ENCODE measurements at regions not wholly inside any gene's neighbourhood (a gene's known extent, or its start where the extent isn't known, plus 50 kb on each side); places are given as distances from the start of the nearest gene placed in this dataset.
"Not testable (repeated sequence)": the region's sequence is repeated elsewhere in the genome, so short reads cannot be mapped to it uniquely, and the experiment has no call there.

DNA sequence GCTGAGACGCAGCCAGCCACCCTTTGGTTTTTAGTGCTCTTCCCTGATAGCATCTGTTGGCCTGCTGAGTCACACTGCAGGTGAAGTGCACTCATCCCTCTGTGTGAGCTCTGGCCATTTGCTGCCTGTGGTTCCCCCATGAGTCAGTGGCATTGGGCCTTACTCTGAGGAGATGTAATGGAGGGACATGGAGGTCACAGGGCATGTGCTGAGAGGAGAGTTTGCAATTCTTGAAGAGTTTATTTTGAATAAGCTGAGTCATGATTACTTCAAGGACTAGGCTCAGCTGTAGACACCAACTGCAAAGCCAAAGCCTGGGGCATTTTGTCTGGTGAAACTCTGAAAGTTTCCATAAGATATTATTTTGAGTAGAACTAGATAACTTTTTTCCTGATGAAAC is 200.3 kb downstream of the BCL2L11 start:
- H3K27ac Mint-ChIP-seq; H3K9me3 Mint-ChIP-seq; H3K36me3 Mint-ChIP-seq (ENCODE audit: low read depth); H3K4me3 ChIP-seq (ENCODE audit: low read length); H3K36me3 ChIP-seq (ENCODE audit: insufficient read depth, low read length); POLR2A ChIA-PET; H3K4me1 ChIP-seq (ENCODE audit: insufficient read depth, low read length); H3K27ac ChIP-seq (ENCODE audit: low read depth in 1 of 2, low read length in 2 of 2); H3K4me1 Mint-ChIP-seq (ENCODE audit: low read depth); CTCF ChIA-PET; DNase-seq; H3K4me3 Mint-ChIP-seq; ATAC-seq (ENCODE audit: poor library complexity); H3K27me3 ChIP-seq (ENCODE audit: control insufficient read depth in 1 of 2, insufficient read depth in 2 of 2, low read length in 2 of 2); intact Hi-C loops (cut with DNase I, micrococcal nuclease); H3K9me3 ChIP-seq (ENCODE audit: control insufficient read depth in 1 of 2, insufficient read depth in 1 of 2, low read length in 2 of 2); H3K27me3 Mint-ChIP-seq: not testable (repeated sequence)

DNA sequence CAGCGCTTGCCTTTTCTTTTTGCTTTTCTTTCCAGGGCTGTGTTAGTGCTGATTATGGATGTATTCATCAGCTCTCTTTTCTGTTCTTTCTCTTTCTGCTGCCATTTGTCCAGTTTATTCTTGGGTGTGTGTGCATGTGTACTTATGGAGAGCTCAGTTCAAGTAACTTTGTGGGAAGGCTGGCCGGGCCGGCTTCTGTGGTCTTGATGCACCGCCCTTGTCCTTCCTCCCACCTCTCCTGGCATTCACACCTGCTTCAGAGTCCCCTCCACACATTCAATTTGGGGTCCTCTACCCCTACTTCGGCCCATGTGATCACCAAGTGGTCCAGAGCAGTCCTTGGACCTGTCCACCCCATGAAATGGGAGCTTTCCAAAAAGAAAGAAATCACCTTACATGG is 202.7 kb downstream of the BCL2L11 start:
- ATAC-seq (ENCODE audit: poor library complexity); H3K4me3 ChIP-seq (ENCODE audit: low read length); H3K27ac Mint-ChIP-seq; H3K4me3 Mint-ChIP-seq; H3K4me1 ChIP-seq (ENCODE audit: insufficient read depth, low read length); H3K36me3 ChIP-seq (ENCODE audit: insufficient read depth, low read length); H3K27me3 Mint-ChIP-seq; H3K9me3 Mint-ChIP-seq; H3K4me1 Mint-ChIP-seq (ENCODE audit: low read depth); H3K36me3 Mint-ChIP-seq (ENCODE audit: low read depth); DNase-seq; H3K9me3 ChIP-seq (ENCODE audit: control insufficient read depth in 1 of 2, insufficient read depth in 1 of 2, low read length in 2 of 2); intact Hi-C loops (cut with DNase I, micrococcal nuclease); POLR2A ChIA-PET; CTCF ChIA-PET; H3K27ac ChIP-seq (ENCODE audit: low read depth in 1 of 2, low read length in 2 of 2); H3K27me3 ChIP-seq (ENCODE audit: control insufficient read depth in 1 of 2, insufficient read depth in 2 of 2, low read length in 2 of 2): not testable (repeated sequence)

DNA sequence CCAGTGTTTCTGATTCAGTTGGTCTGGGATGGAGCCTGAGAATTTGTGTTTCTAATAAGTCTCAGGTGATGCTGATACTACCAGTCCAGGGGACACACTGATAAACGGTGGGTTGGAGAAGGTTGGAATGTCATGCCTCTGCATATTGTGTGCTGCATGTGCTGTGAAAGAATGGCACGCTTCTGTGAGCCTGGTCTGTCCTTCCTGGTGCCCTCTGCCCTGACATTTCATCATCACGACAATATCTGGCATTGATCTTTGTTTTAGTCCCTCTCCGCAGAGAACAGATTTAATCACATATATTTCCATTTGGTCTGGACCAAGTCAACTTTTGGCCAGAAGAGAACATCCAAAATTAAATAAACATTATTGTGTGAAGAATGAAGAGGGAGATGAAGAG is 207.0 kb downstream of the BCL2L11 start:
- H3K27ac ChIP-seq (ENCODE audit: low read depth in 1 of 2, low read length in 2 of 2); H3K9me3 Mint-ChIP-seq; H3K4me3 Mint-ChIP-seq; H3K4me1 Mint-ChIP-seq (ENCODE audit: low read depth); intact Hi-C loops (cut with DNase I, micrococcal nuclease); H3K4me1 ChIP-seq (ENCODE audit: insufficient read depth, low read length); H3K27me3 ChIP-seq (ENCODE audit: control insufficient read depth in 1 of 2, insufficient read depth in 2 of 2, low read length in 2 of 2); DNase-seq; H3K9me3 ChIP-seq (ENCODE audit: control insufficient read depth in 1 of 2, insufficient read depth in 1 of 2, low read length in 2 of 2); H3K27me3 Mint-ChIP-seq; H3K27ac Mint-ChIP-seq; H3K4me3 ChIP-seq (ENCODE audit: low read length); CTCF ChIA-PET; H3K36me3 ChIP-seq (ENCODE audit: insufficient read depth, low read length); ATAC-seq (ENCODE audit: poor library complexity); POLR2A ChIA-PET; H3K36me3 Mint-ChIP-seq (ENCODE audit: low read depth): not testable (repeated sequence)

DNA sequence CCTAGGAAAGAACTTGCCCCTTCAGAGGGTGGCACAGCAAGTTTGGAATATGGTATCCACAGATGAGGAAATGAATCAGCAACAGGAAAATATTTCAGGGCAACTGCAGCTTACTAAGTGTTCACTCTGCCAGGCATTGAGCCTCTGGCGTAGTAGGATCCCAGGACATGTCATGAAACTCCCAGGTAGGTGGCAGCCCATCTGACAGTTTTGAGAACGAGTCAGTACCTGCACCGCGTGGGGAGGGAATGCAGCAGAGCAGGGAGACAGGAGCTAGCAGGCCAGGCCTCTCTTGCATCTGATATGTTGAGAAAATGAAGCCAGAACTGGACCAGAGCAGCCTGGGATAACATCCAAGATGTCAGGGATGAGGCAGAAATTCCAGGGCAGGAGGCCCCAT is 208.6 kb downstream of the BCL2L11 start:
- H3K27me3 Mint-ChIP-seq; H3K36me3 Mint-ChIP-seq (ENCODE audit: low read depth); H3K9me3 ChIP-seq (ENCODE audit: control insufficient read depth in 1 of 2, insufficient read depth in 1 of 2, low read length in 2 of 2); H3K4me3 ChIP-seq (ENCODE audit: low read length); POLR2A ChIA-PET; H3K27ac Mint-ChIP-seq; H3K4me1 Mint-ChIP-seq (ENCODE audit: low read depth); DNase-seq; H3K4me1 ChIP-seq (ENCODE audit: insufficient read depth, low read length); H3K9me3 Mint-ChIP-seq; H3K4me3 Mint-ChIP-seq; H3K27me3 ChIP-seq (ENCODE audit: control insufficient read depth in 1 of 2, insufficient read depth in 2 of 2, low read length in 2 of 2); ATAC-seq (ENCODE audit: poor library complexity); H3K27ac ChIP-seq (ENCODE audit: low read depth in 1 of 2, low read length in 2 of 2); H3K36me3 ChIP-seq (ENCODE audit: insufficient read depth, low read length); intact Hi-C loops (cut with DNase I, micrococcal nuclease); CTCF ChIA-PET: not testable (repeated sequence)

DNA sequence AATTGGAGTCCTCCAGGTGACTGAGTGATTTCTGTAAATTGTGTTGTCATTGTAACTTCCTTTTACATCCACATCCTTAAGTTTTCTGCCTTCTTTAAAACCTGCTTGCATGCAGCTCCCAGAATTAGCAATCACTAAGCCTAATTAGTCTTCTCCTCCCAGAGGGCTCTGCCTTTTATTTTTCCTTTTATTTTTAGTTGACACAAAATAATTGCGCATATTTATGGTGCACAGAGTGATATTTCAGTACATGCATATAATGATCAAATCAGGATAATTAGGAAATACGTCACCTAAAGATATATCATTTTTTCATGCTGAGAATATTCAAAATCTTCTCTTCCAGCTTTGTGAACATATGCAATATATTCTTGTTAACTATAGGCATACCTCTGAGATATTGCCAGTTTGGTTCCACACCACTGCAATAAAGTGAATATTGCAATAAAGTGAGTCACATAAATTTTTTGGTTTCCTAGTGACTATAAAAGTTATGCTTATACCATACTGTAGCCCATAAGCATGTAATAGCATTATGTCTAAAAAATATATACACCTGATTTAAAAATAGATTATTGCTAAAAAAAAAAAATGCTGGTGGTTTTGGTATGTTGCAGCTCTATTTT is 210.5 kb downstream of the BCL2L11 start:
- H3K36me3 Mint-ChIP-seq (ENCODE audit: low read depth); POLR2A ChIA-PET; H3K27ac ChIP-seq (ENCODE audit: low read depth in 1 of 2, low read length in 2 of 2); H3K9me3 ChIP-seq (ENCODE audit: control insufficient read depth in 1 of 2, insufficient read depth in 1 of 2, low read length in 2 of 2); H3K4me3 ChIP-seq (ENCODE audit: low read length); H3K36me3 ChIP-seq (ENCODE audit: insufficient read depth, low read length); CTCF ChIA-PET; H3K27me3 ChIP-seq (ENCODE audit: control insufficient read depth in 1 of 2, insufficient read depth in 2 of 2, low read length in 2 of 2); H3K27ac Mint-ChIP-seq; H3K9me3 Mint-ChIP-seq; H3K4me1 Mint-ChIP-seq (ENCODE audit: low read depth); ATAC-seq (ENCODE audit: poor library complexity); H3K4me3 Mint-ChIP-seq; H3K27me3 Mint-ChIP-seq; DNase-seq; H3K4me1 ChIP-seq (ENCODE audit: insufficient read depth, low read length); intact Hi-C loops (cut with DNase I, micrococcal nuclease): not testable (repeated sequence)

DNA sequence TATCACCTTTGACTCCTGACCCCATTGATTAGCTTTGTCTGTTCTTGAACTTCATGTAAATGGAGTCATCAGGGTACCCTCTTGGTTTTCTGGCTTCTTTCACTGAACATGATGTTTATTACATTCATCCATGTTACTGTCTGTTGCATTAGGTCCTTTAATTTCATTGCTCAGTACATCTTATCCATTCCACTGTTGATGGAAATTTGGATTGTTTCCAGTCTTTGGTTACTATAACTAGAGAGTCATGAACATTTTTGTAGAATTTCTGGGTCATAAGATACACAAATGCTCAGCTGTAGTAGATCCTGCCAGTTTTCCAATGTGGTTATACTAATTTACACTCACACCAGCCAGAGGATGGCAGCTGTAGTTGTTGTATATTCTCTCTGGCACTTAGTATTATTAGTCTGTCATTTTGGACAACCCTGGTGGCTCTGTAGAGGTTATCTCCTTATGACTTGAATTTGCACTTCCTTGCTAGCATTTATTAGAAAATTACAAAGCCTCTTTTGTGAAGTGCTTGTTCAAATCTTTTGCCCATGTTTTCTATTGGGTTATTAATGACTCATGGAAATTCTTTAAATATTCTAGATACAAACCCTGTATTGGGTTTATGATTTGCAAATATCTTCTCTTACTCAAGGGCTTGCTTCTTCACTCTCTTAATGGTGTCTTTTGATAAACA is 214.7 kb downstream of the BCL2L11 start:
- H3K4me1 Mint-ChIP-seq (ENCODE audit: low read depth); H3K27me3 ChIP-seq (ENCODE audit: control insufficient read depth in 1 of 2, insufficient read depth in 2 of 2, low read length in 2 of 2); CTCF ChIA-PET; H3K4me1 ChIP-seq (ENCODE audit: insufficient read depth, low read length); H3K36me3 Mint-ChIP-seq (ENCODE audit: low read depth); POLR2A ChIA-PET; H3K27ac ChIP-seq (ENCODE audit: low read depth in 1 of 2, low read length in 2 of 2); H3K9me3 ChIP-seq (ENCODE audit: control insufficient read depth in 1 of 2, insufficient read depth in 1 of 2, low read length in 2 of 2); H3K9me3 Mint-ChIP-seq; H3K27ac Mint-ChIP-seq; ATAC-seq (ENCODE audit: poor library complexity); DNase-seq; intact Hi-C loops (cut with DNase I, micrococcal nuclease); H3K36me3 ChIP-seq (ENCODE audit: insufficient read depth, low read length); H3K27me3 Mint-ChIP-seq; H3K4me3 Mint-ChIP-seq; H3K4me3 ChIP-seq (ENCODE audit: low read length): not testable (repeated sequence)

DNA sequence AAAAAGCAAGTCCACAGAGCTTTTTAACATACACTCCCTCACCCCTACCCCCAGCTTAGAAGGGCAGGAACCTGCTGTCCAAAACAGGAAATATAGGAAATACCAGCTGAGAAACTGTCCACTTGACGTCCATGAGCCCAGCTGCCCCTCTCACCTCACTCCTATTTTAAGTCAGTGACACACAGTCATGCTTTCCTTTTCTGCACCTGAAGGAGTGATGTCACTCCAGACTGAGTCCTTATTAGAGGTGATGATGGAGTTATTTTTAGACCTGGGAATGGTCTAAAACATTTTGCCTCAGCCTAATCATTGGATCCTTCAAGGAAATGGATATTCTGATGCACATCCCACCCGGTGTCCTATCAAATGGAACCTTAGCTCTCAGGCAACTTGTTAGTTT is 217.8 kb downstream of the BCL2L11 start:
- H3K4me1 Mint-ChIP-seq (ENCODE audit: low read depth); H3K36me3 ChIP-seq (ENCODE audit: insufficient read depth, low read length); DNase-seq; intact Hi-C loops (cut with DNase I, micrococcal nuclease); CTCF ChIA-PET; H3K9me3 ChIP-seq (ENCODE audit: control insufficient read depth in 1 of 2, insufficient read depth in 1 of 2, low read length in 2 of 2); POLR2A ChIA-PET; H3K4me3 Mint-ChIP-seq; H3K27me3 Mint-ChIP-seq; H3K4me3 ChIP-seq (ENCODE audit: low read length); H3K36me3 Mint-ChIP-seq (ENCODE audit: low read depth); ATAC-seq (ENCODE audit: poor library complexity); H3K27ac ChIP-seq (ENCODE audit: low read depth in 1 of 2, low read length in 2 of 2); H3K4me1 ChIP-seq (ENCODE audit: insufficient read depth, low read length); H3K27me3 ChIP-seq (ENCODE audit: control insufficient read depth in 1 of 2, insufficient read depth in 2 of 2, low read length in 2 of 2); H3K9me3 Mint-ChIP-seq; H3K27ac Mint-ChIP-seq: not testable (repeated sequence)
